ENCODE measurements at regions not wholly inside any gene's neighbourhood (a gene's known extent, or its start where the extent isn't known, plus 50 kb on each side); places are given as distances from the start of the nearest gene placed in this dataset.
"Not testable (repeated sequence)": the region's sequence is repeated elsewhere in the genome, so short reads cannot be mapped to it uniquely, and the experiment has no call there.

DNA sequence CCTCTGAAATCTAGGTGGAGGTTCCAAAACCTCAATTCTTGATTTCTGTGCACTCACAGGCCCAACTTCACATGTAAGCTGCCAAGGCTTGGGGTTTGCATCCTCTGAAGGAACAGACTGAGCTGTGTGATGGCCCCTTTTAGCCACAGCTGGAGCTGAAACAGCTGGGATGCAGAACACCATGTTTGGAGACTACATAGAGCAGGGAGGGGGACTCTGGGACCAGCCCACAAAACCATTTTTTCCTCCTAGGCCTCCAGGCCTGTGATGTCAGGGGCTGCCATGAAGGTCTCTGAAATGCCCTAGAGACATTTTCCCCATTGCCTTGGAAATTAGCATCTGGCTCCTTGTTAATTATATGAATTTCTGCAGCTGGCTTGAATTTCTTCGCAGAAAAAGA lies 1025.9 kb upstream of the NOVA1 start:
- Mint-ChIP-seq H3K4me1 (no peaks in the 10 kb centered on the region), H3K9me3 (ENCODE audit: low read depth) (peaks cover 25% of the 10 kb centered on the region), H3K27ac (no peak overlapping the region), H3K36me3 (ENCODE audit: low read depth) (no peaks in the 10 kb centered on the region), H3K27me3 (no peaks in the 10 kb centered on the region), H3K4me3 (no peak overlapping the region)
- intact Hi-C loops (cut with DNase I, micrococcal nuclease): no loop called here
- ChIA-PET POLR2A (no interaction called here), CTCF (no interaction called here)
- no peak for DNase-seq
- no peak for ATAC-seq

DNA sequence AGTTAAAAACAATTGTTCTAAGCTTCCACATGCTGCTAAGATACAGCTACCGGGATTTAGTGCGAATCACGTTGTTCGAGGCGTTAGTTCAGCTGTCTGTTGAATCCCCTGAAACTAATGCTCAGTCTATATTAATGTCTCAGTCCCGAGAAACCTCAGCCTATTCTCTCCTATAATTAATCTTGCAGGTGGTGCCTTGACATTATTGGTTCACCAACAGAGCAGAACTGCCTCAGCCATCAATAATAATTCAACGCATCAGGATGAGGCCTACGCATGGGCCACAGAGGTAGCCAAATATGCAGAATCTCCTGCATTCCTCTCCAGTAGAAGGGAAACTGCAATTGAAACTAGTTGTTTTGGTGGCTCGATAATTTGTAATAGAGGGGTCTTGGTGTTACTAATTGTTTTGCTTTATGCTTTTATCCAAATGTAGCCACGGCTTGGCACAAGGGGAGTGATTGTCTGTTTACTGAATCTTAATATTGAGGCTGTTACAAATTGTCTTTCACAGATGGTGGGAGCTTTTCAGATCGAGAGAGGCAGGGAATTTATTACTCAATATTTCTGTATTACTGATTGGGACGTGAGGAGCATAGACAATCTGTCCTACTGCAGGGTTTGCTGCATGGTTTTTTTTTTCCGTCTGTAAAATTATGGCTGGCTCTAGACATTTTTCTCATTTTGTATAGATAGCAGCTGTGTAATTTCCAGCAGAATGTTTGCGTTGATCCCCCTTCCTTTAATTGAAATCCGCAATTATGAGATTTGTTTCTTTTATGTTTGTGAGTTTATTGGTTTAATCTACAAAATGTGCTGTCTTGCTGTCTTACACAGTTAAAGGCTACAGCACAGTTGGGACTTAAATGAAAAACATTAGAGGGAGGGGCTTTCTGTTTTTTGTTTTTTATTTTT lies 1036.5 kb upstream of the NOVA1 start:
- no peaks in the 10 kb centered on the region for H3K36me3 Mint-ChIP-seq (ENCODE audit: low read depth)
- H3K4me3 Mint-ChIP-seq: no peak overlapping the region
- H3K27me3 Mint-ChIP-seq: no peaks in the 10 kb centered on the region
- DNase-seq: no peak
- ATAC-seq: no peak
- intact Hi-C loops (cut with DNase I, micrococcal nuclease): no loop called here
- POLR2A ChIA-PET: no interaction called here
- CTCF ChIA-PET: no interaction called here
- H3K9me3 Mint-ChIP-seq (ENCODE audit: low read depth): peaks cover 16% of the 10 kb centered on the region
- H3K27ac Mint-ChIP-seq: no peak overlapping the region
- no peaks in the 10 kb centered on the region for H3K4me1 Mint-ChIP-seq

DNA sequence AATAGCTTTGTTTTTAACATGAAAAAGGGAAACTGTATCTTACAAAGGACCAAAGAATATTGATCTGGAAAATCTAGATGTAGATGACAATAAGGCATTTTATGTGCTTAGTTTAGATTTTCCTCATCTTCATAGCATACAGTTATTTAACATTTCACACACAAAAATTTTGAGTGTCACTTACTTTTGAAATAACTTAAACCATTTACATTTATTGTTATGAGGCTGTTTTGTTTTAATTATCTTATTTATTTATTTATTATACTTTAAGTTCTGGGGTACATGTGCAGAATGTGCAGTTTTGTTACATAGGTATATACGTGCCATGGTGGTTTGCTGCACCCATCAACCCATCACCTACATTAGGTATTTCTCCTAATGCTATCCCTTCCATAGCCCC lies 1042.9 kb upstream of the NOVA1 start:
- H3K27me3 Mint-ChIP-seq; DNase-seq; H3K27ac Mint-ChIP-seq; ATAC-seq; POLR2A ChIA-PET; intact Hi-C loops (cut with DNase I, micrococcal nuclease); H3K4me1 Mint-ChIP-seq; CTCF ChIA-PET; H3K4me3 Mint-ChIP-seq; H3K36me3 Mint-ChIP-seq (ENCODE audit: low read depth): not testable (repeated sequence)
- peaks cover 10% of the 10 kb centered on the region for H3K9me3 Mint-ChIP-seq (ENCODE audit: low read depth)

DNA sequence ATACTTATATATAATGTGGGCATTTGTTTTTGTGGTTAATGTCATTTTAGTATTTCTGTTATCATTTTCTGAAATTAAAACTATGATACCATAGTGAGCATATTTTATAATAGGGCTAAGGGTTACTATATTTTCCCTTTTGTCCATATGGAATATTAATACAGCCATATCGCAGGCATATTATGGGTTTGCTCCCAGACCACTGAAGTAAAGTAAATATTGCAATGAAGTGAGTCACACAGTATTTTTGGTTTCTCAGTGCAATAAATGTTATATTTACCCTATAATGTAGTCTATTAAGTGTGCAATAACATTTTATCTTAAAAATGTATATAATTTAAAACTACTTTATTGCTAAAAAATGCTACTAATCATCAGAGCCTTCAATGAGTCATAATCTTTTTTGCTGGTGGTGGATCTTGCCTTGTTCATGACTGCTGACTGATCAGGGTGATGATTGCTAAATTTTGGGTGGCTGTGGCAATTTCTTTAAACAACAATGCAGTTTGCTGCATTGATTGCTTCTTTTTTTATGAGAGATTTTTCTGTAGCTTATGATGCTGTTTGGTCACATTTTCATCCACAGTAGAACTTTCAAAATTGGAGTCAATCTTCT lies 1044.5 kb upstream of the NOVA1 start:
- CTCF ChIA-PET: no interaction called here
- H3K27ac Mint-ChIP-seq: no peak overlapping the region
- H3K36me3 Mint-ChIP-seq (ENCODE audit: low read depth): no peaks in the 10 kb centered on the region
- intact Hi-C loops (cut with DNase I, micrococcal nuclease): no loop called here
- POLR2A ChIA-PET: no interaction called here
- no peaks in the 10 kb centered on the region for H3K27me3 Mint-ChIP-seq
- H3K9me3 Mint-ChIP-seq (ENCODE audit: low read depth): peaks cover 7% of the 10 kb centered on the region
- ATAC-seq (no peak), DNase-seq (no peak)
- no peak overlapping the region for H3K4me3 Mint-ChIP-seq
- no peaks in the 10 kb centered on the region for H3K4me1 Mint-ChIP-seq

DNA sequence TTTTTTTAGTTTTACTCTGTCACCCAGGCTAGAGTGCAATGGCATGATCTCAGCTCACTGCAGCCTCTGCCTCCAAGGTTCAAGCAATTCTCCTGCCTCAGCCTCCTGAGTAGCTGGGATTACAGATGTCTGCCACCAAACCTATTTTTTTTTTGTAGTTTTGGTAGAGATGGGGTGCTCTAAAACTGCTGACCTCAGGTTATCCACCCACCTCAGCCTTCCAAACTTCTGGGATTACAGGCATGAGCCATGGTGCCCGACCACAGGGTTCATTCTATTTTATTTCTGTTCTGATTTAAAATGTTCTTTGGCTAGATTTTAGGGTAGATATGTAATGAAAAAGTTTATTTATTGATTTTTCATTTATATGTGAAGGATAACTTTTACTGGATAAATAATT lies 1062.8 kb upstream of the NOVA1 start:
- CTCF ChIA-PET: no interaction called here
- no peaks in the 10 kb centered on the region for H3K4me1 Mint-ChIP-seq
- no peak overlapping the region for H3K4me3 Mint-ChIP-seq
- ATAC-seq: no peak
- intact Hi-C loops (cut with DNase I, micrococcal nuclease): no loop called here
- H3K27ac Mint-ChIP-seq: no peak overlapping the region
- POLR2A ChIA-PET: no interaction called here
- no peaks in the 10 kb centered on the region for H3K27me3 Mint-ChIP-seq
- H3K9me3 Mint-ChIP-seq (ENCODE audit: low read depth): peaks cover 27% of the 10 kb centered on the region
- H3K36me3 Mint-ChIP-seq (ENCODE audit: low read depth): no peaks in the 10 kb centered on the region
- DNase-seq: no peak

DNA sequence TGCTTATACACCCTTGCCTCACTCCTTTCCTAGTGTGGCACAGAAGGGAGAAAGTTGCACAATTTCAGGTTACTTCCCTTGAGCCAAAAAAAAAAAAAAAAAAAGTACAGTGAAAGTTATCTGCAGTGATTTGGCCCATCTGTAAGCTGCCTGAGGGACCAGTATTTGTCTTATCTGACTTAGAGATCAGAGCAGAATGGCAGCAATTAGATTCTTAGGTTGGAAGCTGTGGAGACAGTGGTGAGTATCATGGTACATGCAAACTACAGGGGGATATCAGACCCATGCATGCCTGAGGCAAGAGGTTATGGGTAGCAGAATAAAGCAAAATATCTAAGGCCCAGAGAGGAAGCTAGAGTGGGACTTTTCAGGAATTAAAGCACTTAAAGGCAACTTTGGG lies 1070.7 kb upstream of the NOVA1 start:
- DNase-seq (no peak), ATAC-seq (no peak)
- no peaks in the 10 kb centered on the region for H3K36me3 Mint-ChIP-seq (ENCODE audit: low read depth)
- peaks cover 12% of the 10 kb centered on the region for H3K9me3 Mint-ChIP-seq (ENCODE audit: low read depth)
- H3K27ac Mint-ChIP-seq: no peak overlapping the region
- no peaks in the 10 kb centered on the region for H3K27me3 Mint-ChIP-seq
- H3K4me3 Mint-ChIP-seq: no peak overlapping the region
- intact Hi-C loops (cut with DNase I, micrococcal nuclease): no loop called here
- POLR2A ChIA-PET: no interaction called here
- no peaks in the 10 kb centered on the region for H3K4me1 Mint-ChIP-seq
- CTCF ChIA-PET: no interaction called here

DNA sequence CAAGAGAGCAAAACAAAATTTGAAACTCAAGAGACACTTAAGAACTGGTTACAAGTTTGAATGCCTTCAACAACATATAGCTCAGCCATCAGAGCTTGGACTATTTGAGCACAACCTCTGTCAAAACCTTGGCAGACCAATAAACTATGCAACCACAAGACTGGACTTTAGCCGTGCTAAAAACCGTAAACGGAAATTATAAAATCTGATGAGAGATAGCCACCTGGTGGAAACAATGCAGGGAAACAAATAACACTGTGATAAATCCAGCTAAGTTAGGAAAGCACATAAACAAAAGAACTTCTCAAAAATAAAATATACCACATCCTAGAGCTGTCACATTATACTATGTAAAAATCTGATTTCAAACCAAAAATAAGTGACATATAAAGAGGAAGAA lies 1074.2 kb upstream of the NOVA1 start:
- H3K9me3 Mint-ChIP-seq (ENCODE audit: low read depth): peaks cover 10% of the 10 kb centered on the region
- H3K4me3 Mint-ChIP-seq: no peak overlapping the region
- DNase-seq (no peak), ATAC-seq (no peak)
- no peaks in the 10 kb centered on the region for H3K27me3 Mint-ChIP-seq
- intact Hi-C loops (cut with DNase I, micrococcal nuclease): no loop called here
- ChIA-PET CTCF (no interaction called here), POLR2A (no interaction called here)
- no peaks in the 10 kb centered on the region for H3K4me1 Mint-ChIP-seq
- no peak overlapping the region for H3K27ac Mint-ChIP-seq
- H3K36me3 Mint-ChIP-seq (ENCODE audit: low read depth): no peaks in the 10 kb centered on the region

DNA sequence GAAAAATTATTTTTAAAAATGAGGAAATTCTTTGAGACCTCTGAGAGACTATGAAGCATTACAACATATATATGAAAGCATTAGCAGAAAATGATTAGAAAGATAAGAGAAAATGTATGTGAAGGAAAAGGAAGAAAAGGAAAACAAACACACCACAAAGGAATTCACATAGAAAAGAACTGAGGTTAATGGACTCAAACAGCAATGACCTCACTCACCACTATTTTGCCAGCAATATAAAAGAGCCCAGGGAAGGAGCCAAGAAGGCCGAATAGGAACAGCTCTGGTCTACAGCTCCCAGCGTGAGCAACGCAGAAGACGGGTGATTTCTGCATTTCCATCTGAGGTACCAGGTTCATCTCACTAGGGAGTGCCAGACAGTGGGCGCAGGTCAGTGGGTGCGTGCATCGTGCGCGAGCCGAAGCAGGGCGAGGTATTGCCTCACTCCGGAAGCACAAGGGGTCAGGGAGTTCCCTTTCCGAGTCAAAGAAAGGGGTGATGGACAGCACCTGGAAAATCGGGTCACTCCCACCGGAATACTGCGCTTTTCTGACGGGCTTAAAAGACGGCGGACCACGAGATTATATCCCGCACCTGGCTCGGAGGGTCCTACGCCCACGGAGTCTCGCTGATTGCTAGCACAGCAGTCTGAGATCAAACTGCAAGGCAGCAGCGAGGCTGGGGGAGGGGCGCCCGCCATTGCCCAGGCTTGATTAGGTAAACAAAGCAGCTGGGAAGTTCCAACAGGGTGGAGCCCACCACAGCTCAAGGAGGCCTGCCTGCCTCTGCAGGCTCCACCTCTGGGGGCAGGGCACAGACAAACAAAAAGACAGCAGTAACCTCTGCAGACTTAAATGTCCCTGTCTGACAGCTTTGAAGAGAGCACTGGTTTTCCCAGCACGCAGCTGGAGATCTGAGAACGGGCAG lies 1075.2 kb upstream of the NOVA1 start:
- H3K36me3 Mint-ChIP-seq (ENCODE audit: low read depth); intact Hi-C loops (cut with DNase I, micrococcal nuclease); CTCF ChIA-PET; H3K4me1 Mint-ChIP-seq; H3K4me3 Mint-ChIP-seq; H3K9me3 Mint-ChIP-seq (ENCODE audit: low read depth); POLR2A ChIA-PET; DNase-seq; H3K27ac Mint-ChIP-seq; H3K27me3 Mint-ChIP-seq; ATAC-seq: not testable (repeated sequence)

DNA sequence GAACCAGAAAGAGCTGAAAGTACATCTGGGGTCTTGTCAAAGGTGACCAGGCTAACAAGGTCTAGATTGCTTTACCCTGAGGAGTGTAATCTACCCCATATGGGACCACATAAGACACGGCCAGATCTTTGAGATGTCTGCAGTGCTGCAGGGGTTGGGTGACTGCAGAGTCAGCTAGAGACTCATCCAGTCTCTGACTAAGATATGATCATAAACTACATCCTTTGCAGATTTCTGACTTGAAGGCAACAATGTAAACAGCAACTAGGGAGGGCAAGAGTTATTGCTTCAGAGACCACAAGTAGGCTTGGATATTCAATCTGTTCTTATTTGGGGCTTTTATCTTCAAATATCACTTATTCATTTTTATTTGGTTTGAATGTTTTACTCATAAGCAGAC lies 1080.5 kb upstream of the FOXG1 start:
- DNase-seq (no peak), ATAC-seq (no peak)
- no peaks in the 10 kb centered on the region for H3K27me3 Mint-ChIP-seq
- H3K27ac Mint-ChIP-seq: no peak overlapping the region
- no peaks in the 10 kb centered on the region for H3K36me3 Mint-ChIP-seq (ENCODE audit: low read depth)
- ChIA-PET CTCF (no interaction called here), POLR2A (no interaction called here)
- H3K4me3 Mint-ChIP-seq: no peak overlapping the region
- H3K4me1 Mint-ChIP-seq: no peaks in the 10 kb centered on the region
- H3K9me3 Mint-ChIP-seq (ENCODE audit: low read depth): peaks cover 19% of the 10 kb centered on the region
- intact Hi-C loops (cut with DNase I, micrococcal nuclease): no loop called here

DNA sequence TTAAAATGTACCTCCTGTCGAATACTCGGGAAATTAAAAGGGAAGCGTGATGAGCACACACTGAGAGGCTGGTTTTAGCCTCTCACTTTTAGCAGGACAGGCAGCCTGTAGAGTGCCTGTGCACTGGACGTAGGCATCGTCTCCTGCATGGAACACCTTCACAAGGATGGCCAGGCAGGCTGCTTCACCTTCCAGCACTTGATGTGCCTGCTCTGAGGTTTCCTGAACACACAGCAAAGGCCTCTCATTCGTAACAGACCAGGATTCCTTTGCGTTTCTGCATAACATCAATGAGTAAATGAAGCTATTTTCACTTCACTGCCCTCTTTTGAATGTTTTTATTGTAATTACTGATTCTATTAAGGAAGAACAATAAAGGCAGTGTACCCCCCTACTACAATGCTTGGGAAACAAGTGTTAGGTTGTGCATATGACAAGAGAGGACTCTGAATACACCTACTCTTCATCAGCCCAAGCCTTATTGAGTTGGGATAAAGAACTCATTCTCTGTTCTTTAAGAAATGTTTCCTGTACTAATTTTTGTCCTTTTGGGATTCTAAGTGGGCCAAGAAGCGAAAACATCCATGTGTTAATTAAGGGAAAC lies 1077.6 kb upstream of the FOXG1 start:
- ChIA-PET POLR2A (no interaction called here), CTCF (no interaction called here)
- H3K4me3 Mint-ChIP-seq: no peak overlapping the region
- DNase-seq (no peak), ATAC-seq (no peak)
- H3K9me3 Mint-ChIP-seq (ENCODE audit: low read depth): peaks cover 24% of the 10 kb centered on the region
- no peaks in the 10 kb centered on the region for H3K27me3 Mint-ChIP-seq
- intact Hi-C loops (cut with DNase I, micrococcal nuclease): no loop called here
- no peaks in the 10 kb centered on the region for H3K36me3 Mint-ChIP-seq (ENCODE audit: low read depth)
- no peak overlapping the region for H3K27ac Mint-ChIP-seq
- no peaks in the 10 kb centered on the region for H3K4me1 Mint-ChIP-seq

DNA sequence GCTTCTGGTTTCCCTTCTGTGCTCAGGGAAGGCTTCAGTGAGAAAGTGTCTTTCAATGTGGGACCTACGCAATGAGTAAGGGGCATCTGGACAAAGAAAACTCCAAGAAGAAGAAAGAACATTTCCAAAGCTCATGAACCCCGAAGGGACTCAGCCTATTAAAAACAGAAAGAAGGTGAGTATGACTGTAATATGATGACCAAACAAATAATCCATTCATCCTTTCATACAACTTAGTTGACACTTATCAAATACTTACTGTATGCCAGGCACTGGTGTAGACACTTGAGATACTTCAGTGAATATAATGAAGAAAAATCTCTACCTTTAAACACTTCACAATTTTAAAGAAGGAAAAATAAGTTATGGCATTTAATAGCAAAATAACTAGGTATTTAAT lies 1054.2 kb upstream of the FOXG1 start:
- H3K9me3 Mint-ChIP-seq (ENCODE audit: low read depth): peaks cover 28% of the 10 kb centered on the region
- H3K36me3 Mint-ChIP-seq (ENCODE audit: low read depth): no peaks in the 10 kb centered on the region
- intact Hi-C loops (cut with DNase I, micrococcal nuclease): no loop called here
- ChIA-PET POLR2A (no interaction called here), CTCF (no interaction called here)
- H3K27me3 Mint-ChIP-seq: no peaks in the 10 kb centered on the region
- no peak for DNase-seq
- no peak overlapping the region for H3K27ac Mint-ChIP-seq
- no peak for ATAC-seq
- no peak overlapping the region for H3K4me3 Mint-ChIP-seq
- no peaks in the 10 kb centered on the region for H3K4me1 Mint-ChIP-seq

All from activated CD4-positive, alpha-beta T cell treated with anti-CD3 and anti-CD28 coated beads for 36 hours (primary cell).